Eye (tissue), 1 donor: ENCODE measurements at regions not wholly inside any gene's neighbourhood (a gene's known extent, or its start where the extent isn't known, plus 50 kb on each side); places are given as distances from the start of the nearest gene placed in this dataset.

Experiments used
- DNase-seq: peaks from one replicate; pipeline ENCODE4 v3.0.0-alpha.2; 2015

DNA sequence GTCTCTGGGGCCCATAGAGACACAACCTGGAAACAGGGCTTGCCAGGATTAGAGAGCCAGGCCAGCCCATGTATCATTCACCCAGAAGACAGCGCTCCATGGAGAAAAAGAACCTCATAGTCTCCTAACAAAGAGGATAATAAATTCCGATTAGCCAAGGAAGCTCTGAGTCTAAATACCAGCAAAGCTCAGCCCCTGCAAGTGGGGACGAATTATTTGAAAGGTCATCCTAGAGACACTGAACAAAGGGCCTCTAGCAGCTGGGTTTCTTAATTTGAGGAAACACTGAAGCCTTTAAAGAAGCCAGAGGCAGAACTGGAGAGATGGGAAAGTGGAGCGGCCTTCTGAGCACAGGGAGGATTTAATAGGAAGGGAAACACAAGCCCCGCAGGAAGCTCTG, 287.1 kb upstream of the ZNF462 start:
- peak; percentile 46 for DNase-seq

GRCh38 chr9:106576232-106576760, 286.7 kb upstream of the ZNF462 start:
- no peak for DNase-seq

DNA sequence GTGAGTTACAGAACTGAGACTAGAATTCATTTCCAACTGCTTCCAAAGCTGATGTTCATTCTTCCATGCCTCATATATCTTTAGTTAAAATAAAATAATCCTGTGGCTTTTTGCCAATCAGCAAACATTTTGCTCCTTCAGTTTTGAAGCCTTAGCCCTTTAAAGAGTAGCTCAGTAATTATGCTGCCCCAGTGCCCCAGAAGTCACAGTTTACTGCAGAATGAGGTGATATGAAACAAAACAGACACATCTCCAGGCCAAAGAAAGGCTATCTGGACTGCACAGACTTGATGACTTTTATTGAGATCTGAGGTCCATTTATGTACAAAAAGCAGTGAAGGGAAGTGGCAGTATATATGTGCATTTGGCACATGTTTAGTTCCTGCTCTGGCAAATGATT, 285.8 kb upstream of the ZNF462 start:
- no peak for DNase-seq

- no peak for DNase-seq
These were observed 282.4 kb upstream of the ZNF462 start for GRCh38 chr9:106580546-106580945.

DNA sequence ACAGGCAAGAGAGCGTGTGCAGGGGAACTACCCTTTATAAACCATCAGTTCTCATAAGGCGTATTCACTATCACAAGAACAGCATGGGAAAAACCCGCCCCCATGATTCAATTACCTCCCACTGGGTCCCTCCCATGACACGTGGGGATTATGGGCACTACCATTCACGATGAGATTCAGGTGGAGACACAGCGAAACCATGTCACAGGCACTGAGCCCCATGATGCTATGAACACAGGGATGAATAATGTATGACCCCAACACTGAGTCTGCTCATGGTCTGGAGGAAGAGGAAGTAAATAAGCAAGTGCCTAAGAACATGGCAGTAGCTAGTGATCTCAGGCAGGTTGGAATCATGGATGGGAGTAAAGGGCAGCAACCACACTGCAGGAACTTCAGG, 281.0 kb upstream of the ZNF462 start:
- no peak for DNase-seq

DNA sequence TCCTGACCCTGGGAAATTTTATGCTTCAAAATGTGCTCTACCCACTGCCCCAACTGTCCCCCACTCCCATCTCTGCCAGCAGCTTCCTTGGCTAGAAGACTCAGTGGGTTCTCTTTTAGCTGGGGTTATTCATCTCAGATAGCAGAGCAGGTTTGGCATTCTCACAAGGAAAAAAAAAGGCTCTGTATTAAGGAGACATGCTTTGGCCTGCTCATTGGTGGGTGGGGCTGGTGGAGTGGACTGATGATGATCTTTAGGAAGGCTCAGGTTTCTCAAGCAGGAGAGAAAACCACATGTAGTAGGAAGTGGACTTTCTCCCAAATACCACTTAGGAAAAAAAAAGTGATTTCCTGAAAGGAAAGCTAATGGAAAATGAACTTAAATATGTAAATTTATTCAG, 279.2 kb upstream of the ZNF462 start:
- DNase-seq: no peak

DNA sequence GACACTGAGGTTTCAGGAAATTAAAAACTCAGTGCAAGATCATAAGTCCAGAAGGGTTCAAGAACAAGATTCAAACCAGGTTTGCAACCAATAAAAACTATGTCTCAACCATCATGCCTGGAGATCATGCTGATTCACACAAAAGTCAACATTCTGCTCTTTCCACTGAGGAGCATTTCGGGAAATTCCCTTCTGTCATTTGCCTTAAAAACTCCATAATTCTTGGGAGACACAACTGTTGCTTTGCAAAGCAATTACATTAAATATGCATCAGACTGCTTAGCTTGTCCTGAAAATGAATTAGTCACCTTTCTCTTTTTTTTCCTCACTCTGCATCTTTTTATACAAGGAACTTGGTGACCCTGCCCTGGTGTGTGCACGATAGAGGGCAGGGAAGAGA, 275.9 kb upstream of the ZNF462 start:
- DNase-seq: no peak

DNA sequence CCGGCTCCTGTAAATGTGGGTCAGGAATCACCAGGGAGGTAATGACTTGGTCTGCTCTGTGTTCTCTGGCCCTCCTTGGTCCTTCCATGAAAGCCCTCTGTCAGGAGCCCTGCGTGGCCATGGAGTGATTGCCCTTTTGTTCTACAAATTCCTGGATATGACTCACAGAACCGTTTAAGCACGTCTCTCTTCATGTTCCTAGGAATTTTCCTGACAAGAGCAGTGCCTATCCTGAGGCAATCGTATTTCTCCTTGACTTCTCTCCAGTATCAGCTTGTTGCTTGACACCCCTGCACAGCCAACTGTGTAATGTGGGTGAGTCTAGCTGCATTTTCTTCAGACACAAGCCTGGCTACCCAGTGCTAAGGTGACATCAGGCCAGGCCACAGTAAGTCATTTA, 274.3 kb upstream of the ZNF462 start:
- peak; percentile 25 for DNase-seq

DNA sequence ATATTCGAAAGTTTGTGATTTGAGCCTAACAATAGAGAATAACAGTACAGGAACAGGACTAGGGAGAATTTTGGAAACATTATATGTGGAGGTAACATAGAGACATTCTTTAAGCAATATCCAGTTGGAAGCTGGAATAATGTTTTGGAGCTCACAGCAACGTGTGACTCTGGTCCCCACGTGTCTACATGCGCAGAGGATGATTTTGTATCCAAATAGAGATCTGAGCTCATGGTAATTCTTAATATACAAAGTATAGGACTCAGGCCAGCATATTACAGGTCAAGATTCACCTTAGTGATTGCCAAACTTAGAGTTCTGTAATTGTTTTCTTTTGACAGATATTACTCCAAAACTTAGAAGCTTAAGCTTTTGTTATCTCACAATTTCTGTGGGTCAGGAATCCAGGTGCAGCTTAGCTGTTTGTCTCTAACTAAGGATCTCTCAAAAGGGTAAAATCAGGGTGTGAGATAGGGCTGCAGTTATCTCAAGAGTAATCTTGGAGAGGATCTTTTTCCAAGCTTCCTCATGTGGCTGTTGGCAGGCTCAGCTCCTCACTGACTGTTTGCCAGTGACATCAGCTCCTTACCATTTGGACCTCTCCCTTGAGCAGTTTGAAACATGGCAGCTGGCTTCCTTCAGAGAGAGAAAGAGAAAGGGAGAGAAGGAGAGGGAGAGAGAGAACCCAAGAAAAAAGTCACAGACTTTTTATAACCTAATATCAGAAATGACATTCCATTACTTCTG, 272.0 kb upstream of the ZNF462 start:
- no peak for DNase-seq

DNA sequence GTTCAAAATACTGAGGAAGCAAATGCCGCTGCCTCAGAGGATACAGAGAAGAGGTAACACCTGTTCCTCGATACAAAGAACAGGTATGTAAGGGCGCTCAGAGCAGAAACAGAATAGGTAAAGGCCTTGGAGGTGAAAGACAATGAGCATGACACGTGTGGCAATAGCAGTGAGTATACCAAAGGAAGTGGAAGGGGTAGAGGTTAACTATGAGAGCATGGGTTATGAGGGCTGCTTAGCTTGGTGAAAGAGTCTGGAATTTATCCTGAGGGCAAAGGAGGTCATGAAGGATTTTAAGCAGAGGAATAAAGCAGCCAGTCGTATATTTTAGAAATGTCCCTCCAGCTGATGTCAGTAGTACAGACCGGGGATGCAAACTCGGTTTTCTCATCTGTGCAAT, 269.8 kb upstream of the ZNF462 start:
- no peak for DNase-seq

- DNase-seq: no peak
These were observed 266.0 kb upstream of the ZNF462 start for GRCh38 chr9:106596984-106597383.

- no peak for DNase-seq
These were observed 261.9 kb upstream of the ZNF462 start for GRCh38 chr9:106600955-106601560.

- no peak for DNase-seq
These were observed 260.6 kb upstream of the ZNF462 start for GRCh38 chr9:106602344-106602743.

- DNase-seq: no peak
These were observed 249.7 kb upstream of the ZNF462 start for GRCh38 chr9:106613250-106613737.

- peak; percentile 44 for DNase-seq
These were observed 247.7 kb upstream of the ZNF462 start for GRCh38 chr9:106615118-106615889.

- DNase-seq: no peak
These were observed 246.9 kb upstream of the ZNF462 start for GRCh38 chr9:106616026-106616425.

DNA sequence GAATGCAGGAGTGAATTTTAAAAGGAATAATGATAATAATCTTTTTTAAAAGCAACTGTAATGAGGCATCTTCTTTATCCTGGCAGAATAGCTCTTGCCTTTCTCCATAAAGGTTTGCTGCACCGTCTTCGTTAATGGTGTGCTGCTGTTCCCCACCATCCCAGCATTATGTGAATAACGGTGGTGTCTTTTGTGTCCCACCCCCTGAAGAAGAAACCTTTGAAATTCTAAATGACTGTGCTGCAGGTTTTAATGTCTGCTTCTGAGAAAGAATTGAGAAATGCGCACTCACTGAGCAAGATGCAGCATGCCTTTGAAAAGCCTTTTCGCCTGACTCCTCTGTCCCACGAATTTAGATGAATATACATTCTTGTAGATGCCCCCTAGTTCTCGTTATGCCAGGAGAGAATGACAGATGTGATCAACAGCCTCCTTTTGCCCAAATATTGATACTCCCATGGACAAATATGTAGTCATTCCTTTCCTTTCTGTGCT, 246.1 kb upstream of the ZNF462 start:
- no peak for DNase-seq

GRCh38 chr9:106619211-106619610, 243.8 kb upstream of the ZNF462 start:
- no peak for DNase-seq

DNA sequence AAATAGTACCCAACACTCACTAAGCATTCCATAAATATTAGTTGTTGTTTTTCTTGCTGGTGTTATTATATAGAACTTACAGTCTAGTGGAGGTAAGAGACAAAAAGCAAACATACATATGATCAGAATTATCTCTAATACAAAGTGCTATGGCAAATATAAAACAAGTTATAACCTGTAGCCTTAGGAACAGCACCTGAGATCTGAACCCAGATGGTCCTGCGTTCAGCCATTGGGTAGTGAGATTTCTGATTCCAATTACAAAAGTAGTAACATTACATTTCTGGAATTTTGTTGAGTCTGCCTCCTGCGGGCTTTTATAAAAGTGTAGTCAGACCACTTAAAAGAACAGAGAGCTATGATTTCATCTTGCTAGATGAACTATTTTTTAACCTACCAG, 242.9 kb upstream of the ZNF462 start:
- DNase-seq: no peak

DNA sequence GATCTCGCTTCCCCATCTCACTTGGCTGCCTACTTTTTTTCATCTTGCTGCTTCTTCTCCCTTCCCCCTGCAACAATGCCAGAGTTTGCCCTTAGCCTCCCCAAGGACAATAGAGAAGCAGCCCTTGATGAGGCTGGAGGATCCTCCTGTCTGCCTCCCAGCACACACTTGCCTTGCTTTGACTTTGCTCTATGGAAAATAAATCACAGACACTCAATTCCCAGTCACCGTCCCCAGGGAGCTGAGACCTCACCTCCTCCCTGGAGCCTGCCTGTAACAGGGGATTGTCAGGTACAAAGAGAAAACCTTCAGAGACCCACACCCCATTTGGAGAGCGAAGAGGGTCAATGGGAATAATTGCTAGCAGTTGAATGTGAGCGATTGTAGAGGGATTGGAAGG, 242.1 kb upstream of the ZNF462 start:
- peak; percentile 34 for DNase-seq

- peak; percentile 69 for DNase-seq
These were observed 241.4 kb upstream of the ZNF462 start for GRCh38 chr9:106621313-106622163.

- peak; percentile 61 for DNase-seq
These were observed 240.8 kb upstream of the ZNF462 start for GRCh38 chr9:106622164-106622487.

DNA sequence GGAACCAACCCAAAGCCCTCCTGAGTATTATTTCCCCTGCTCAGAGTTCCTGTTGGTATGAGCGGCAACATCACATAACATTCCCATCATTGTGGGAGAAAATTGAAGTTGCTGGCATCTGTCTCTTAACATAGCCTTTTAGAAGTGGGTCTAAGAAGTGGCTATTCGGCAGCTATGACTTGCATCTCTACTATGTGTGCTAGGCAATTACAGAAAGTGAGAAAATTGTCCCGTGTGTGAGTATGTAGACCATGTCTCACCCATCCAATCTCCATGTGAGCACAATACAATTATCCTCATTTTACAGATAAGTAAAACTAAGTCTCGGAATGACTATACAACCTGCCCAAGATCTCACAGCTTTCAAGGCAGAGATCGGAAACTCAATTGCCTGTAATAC, 239.4 kb upstream of the ZNF462 start:
- no peak for DNase-seq
